AG10803 (cell line): ENCODE measurements at regions not wholly inside any gene's neighbourhood (a gene's known extent, or its start where the extent isn't known, plus 50 kb on each side); places are given as distances from the start of the nearest gene placed in this dataset.

Experiments
- DNase-seq: peaks from one replicate; pipeline ENCODE4 v3.0.0; 2010; ENCODE audit warnings: low read depth
- H3K4me3 ChIP-seq: 2 replicates; pipeline ENCODE4 v1.5.1; 2011; ENCODE audit warnings: mild to moderate bottlenecking, low read length, control low read depth
- CTCF ChIP-seq: conservative IDR thresholded peaks from 2 replicates; pipeline ENCODE4 v1.5.1; 2011; ENCODE audit warnings: mild to moderate bottlenecking, low read length, control low read depth, inconsistent platforms

GRCh38 chr2:81148323-81148722 is 843.8 kb upstream of the LRRTM1 start:
- H3K4me3 ChIP-seq: no peak overlapping the region
- DNase-seq: no peak
- no peak for TF ChIP-seq CTCF

- no peak overlapping the region for H3K4me3 ChIP-seq
- no peak for TF ChIP-seq CTCF
- DNase-seq: no peak
Measured at GRCh38 chr2:81136296-81136695, 831.7 kb upstream of the LRRTM1 start.

DNA sequence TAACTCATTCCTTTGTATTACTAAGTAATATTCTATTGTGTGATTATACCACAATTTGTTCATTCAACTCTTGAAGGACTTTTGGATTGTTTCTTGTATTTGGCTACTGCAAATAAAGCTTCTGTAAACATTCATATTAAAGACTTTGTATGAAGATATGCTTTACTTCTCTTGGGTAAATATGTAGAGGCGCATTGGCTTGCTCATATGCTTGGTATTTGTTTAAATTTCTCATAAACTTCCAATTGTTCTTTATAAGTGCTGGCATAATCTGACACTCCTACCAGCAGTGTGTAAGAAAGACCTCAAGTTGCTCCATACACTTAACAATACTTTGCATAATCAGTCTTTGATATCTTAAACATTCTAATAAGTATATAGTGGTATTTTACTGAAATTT is 792.8 kb upstream of the LRRTM1 start:
- DNase-seq: no peak
- no peak for TF ChIP-seq CTCF
- no peak overlapping the region for H3K4me3 ChIP-seq

- DNase-seq: no peak
- no peak overlapping the region for H3K4me3 ChIP-seq
- no peak for TF ChIP-seq CTCF
Measured at GRCh38 chr2:81093031-81093430, 788.5 kb upstream of the LRRTM1 start.

- no peak for TF ChIP-seq CTCF
- no peak for DNase-seq
- H3K4me3 ChIP-seq: no peak overlapping the region
Measured at GRCh38 chr2:81087646-81088045, 783.1 kb upstream of the LRRTM1 start.

GRCh38 chr2:81084101-81084500 is 779.5 kb upstream of the LRRTM1 start:
- DNase-seq: no peak
- no peak for TF ChIP-seq CTCF

GRCh38 chr2:81078631-81079030 is 774.1 kb upstream of the LRRTM1 start:
- no peak for TF ChIP-seq CTCF
- H3K4me3 ChIP-seq: no peak overlapping the region
- DNase-seq: no peak

More at GRCh38 chr2:81084101-81084500, 779.5 kb upstream of the LRRTM1 start:
- H3K4me3 ChIP-seq: no peak overlapping the region
